Stimulated activated naive CD4-positive, alpha-beta T cell (primary cell): ENCODE measurements at regions not wholly inside any gene's neighbourhood (a gene's known extent, or its start where the extent isn't known, plus 50 kb on each side); places are given as distances from the start of the nearest gene placed in this dataset.
"Not testable (repeated sequence)": the region's sequence is repeated elsewhere in the genome, so short reads cannot be mapped to it uniquely, and the experiment has no call there.

Experiments
- DNase-seq, 6 experiments: peaks; one replicate each; lab custom pipeline; 2025; lab: John Stamatoyannopoulos, UW

DNA sequence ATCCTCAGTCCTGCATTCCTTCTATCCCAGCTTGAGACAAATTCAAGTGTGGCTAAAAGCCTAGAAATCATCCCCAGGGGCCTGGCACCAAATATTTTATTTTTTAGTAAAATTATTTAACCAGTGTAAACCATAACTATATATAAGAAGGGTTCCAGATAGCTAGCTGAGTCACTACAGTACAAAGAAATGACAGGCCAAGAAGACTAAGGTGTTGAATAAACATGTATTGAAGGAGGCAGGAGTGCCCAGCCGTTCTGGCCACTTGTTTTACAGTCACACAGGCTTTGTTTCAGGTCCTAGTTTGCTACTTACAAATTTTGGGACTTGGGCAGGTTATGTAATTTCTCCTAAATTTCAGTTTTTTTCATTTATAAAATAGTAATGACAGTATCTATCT, 225.9 kb upstream of the PITX2 start:
- no peak for DNase-seq

DNA sequence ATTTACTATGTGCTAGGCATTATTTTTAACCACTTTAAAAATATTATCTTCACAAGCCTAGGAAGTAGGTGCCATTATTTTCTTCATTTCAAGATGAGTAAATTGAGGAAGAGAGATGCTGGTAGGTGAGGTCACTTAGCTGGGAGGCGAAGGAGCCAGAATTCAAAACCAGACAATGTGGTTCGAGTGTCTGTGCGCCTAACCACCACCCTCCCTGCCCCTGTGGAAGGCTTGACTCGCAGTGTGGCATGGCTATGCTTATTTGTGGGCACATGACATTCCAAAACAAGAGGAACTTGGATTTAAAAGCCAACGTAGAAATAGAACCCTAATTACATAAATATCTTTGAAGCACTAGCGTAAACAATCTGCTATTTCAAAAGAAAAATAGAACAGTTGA, 226.6 kb upstream of the PITX2 start:
- no peak for DNase-seq

DNA sequence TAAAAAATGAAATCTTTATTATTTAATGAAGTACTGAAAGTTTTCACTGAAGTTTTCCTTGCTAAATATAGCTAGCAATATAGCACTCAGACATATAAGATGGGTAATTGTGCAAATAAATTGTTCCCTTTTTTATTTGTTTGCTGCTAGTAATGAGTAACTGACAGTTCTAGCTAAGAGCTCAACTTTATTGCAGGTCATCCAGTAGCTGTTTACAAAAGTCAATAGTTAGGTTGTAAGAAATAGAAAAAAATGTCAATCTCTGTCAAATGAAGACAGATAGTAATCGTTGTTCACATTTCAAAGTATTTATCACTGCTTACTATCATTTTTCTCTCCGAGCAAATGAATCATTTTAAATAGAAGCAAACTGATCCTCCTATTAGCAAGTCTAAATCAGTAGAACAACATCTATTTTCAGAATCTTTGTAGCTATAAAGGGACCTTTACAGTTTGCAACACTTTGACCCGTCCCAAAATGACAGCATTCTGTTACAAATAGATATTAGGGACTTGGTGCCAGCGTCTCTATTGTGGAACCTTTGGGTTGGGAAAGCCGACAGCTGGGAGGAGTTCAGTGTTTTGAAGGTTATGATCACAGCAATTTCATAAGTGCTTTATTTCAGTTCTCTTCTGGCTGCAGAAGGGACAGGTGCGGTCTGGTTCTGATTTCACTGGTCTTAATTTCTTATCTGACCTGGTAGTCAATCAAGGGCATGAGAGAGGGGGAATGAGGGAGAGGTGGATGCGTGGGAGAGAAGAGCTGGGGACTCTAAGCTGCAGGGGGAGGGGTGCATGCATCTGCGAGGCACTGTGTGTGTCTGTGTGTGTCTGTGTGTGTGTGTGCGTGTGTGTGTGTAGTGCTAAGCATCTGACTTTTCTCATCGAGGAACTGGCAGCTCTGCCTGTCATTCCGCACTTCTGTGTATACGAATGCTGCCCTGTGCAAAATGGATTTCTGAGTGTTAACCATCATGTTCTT, 227.9 kb upstream of the PITX2 start:
- no peak for DNase-seq

DNA sequence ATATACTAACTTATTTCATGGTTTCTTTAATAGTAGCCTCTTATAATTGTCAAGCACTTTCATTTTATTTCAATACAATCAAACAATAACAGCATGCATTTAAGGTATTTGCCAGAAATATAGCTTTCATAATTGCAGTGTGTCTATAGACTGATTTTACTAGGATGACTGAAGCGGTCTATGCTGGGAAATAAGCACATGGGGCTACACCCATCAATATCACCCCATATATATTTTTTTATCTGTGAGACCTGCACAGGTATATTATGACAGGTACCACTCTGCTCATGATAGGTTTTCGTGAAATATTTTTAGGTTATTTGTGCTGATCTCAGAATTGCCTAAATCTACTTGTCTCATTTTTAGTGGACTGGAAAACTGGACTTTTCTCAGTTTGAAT, 229.1 kb upstream of the PITX2 start:
- no peak for DNase-seq

DNA sequence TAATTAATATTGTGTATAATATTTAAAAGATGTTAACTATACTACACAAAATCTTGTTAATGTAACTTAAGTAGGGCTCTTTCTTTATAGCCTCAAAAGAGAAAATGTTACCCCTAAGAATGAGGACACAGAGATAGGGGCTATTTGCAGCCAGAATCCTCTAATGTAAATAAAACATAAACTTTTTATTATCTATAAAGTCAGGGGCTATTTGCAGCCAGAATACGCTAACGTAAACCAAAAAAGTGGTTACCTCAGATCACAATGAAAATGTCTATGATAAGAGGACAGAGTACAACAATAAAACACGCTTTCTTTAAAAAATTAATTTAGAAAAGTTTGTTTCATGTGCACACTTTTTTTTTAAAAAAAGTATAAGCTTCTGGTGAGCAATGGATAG, 229.9 kb upstream of the PITX2 start:
- DNase-seq: no peak

DNA sequence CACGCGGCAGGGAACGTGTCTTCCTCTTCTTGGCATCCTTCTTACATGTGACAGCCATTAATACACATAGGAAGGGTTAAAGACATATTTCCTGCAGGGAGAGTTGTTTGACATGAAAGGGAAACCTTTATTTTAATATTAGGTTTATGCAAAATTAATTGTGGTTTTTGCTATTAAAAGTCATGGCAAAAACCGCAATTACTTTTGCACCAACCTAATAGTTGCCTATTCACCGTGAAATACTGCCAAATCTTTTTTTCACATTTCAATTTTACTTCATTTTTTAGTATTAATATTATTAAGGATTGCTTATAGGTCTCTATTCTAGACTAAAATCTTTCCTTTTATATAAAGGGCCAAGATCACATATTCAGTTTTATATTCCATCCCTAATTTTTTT, 230.4 kb upstream of the PITX2 start:
- no peak for DNase-seq

DNA sequence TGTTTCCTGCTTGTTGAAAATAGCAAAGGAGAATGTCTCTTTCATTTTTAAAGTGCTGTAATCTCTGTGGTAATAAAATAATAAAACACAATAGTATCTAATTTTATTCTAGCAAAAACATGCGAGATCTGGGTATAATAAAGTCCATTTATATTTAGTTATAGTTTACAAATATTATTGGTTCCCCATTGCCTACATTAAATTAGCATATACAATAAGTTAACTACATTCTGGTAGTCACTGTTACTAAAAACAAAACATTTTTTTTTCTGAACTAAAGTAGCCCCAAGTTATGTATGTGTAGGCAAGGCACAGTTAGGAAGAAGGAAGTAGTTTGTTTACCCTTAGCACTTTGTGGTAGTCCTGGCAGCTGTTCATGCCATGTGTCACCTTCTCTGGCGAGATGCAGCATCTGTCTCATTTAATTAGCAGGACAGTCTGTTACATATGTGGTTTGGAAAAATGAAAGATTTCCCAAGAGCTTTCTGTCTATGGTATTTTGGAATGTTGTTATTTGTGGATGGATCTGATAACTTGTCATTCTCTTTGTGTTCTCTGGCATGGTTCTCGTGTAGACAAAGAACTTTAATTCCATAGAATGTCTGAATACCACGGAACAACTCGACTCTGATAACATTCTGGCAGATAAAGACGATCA, 231.3 kb upstream of the PITX2 start:
- DNase-seq: no peak

DNA sequence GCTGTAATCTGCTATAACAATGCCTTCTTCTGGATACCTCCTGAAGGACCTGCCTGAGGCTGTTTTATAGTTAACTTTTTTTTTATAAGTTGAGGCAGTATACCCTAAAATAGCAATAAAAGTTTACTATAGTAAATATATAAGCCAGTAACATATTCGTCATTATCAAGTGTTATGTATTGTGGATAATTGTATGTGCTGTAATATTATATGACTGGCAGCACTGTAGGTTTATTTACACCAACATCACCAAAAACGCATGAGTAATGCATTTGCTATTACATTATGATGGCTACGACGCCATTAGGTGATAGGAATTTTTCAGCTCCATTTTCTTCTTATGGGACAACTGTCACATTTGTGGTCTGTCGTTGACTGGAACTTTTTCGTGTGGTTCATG, 237.2 kb upstream of the PITX2 start:
- DNase-seq: no peak

DNA sequence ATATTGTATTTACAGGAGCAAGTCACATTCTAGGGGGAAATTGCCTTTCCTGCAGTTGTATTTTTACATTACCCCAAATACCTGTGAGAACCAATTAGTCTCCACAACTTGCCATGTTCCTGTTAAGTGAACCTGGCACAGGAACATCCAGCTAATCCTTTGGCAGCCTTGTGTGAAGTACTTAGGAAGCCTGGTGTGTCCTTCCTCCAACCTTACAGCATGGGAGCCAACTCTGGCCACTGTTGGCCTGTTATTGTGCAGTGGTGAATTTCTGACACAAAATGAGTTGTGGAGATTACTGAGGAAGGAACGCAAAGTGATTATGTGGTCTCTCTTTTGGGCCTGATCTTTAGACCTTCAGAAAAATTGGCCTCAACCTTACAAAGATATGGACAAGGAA, 238.0 kb upstream of the PITX2 start:
- no peak for DNase-seq

DNA sequence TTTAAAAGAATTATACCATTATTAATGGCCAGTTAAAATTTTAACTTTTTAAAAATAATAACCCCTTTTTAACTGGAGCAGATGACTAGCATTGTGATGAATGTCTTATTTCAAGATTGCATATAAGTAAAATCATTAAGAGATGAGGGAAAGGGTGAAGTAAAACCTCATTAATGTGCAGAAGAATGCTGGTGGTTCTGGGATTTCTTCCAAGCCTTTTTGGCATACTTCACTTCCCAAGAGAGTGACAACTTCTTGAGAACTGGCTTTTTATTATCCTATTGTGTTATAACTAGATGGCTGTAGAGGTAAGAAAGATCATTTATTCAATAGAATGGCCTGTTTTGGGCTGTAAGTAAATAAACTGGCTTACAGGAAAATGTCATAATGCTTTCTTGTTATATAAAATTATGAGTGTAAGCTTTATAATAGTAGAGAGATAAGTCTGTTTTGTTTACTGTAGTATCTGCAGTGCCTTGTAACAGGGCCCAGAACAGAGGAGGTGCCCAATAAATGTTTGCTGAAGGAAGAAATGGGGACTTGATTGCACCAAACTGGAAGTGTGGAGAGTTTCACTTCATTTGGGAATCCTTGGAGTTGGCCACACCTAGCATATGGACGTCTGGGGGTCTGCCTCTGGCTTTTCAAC, 242.9 kb upstream of the PITX2 start:
- no peak for DNase-seq

DNA sequence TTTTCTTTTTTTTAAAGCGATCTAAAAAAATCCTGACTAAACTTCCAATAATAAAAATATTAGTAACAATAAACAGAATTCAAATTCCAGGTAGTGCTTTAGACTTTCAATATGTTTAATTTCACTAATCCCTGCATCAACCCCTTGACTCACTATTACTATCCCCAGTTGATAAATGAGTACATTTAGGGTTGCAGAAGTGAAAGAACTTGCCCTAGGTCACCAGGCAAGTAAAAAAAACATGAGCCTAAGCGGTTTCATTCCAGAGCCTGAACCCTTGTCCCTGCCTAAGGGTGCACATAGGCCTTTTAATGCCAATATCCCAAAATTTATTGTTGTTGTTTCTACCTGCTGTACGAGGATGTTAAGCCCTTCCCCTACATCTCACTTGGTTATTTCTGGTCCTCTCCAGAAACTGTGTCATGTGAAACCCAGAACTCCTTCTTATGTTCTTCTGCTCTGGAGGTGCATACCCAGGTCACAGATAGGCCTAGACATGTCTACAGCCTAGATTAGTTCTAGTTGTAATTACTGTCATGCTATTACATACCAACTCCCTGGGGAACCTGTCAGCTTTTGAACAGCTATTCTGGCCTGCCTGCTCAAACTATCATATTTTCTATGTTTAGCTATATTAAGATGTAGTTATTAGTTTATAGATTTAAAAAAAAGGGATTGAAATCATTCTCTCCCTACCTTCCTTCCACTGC, 244.5 kb upstream of the PITX2 start:
- DNase-seq: no peak

DNA sequence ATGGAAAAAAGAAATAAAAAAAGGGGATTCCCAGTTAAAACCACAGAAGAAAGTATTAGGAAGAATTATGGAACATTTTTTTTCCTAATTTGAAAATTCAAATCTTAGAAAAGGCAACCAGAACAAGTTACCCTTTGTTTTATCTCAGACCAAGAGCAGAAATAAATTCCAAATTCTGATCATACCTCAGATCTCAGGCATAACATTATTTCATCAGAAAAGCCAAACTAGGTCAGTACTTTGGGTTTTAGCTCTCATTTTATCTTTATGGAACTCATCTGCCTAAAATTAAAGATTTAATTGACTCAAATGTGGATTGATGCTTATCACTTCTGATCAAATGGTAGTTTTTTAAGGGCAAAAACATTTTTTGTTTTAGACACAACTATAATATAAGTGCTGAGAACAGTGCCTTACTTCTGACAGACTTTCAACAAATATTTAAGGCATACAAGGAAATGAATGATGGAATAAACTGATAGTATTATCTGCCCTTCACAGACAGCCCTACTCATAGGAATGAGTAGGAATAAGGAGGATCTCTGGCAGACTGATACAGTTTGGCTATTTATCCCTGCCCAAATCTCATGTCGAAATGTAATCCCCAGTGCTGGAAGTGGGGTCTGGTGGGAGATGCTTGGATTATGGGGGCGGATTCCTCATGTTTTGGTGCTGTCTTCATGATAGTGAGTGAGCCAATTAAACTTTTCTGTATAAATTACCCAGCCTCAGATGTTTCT, 245.3 kb upstream of the PITX2 start:
- no peak for DNase-seq

DNA sequence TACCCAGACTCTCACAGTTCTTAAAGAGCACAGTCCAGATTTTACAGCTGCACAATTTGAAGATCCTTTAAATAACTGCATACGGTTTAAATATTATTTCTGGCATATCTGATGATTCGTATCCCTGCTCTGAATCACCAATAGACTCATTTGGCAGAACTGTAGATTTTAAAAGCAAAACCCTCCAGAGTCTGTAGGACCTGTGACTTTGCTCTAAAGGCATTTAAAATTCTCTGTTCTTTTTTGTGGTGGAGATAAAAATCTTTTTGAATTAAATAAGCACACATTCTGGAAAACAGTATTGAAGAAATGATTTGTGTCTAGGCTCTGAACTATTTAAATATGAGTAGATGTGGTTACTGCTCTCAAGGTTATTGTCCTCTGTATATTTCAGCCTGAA, 246.2 kb upstream of the PITX2 start:
- no peak for DNase-seq

DNA sequence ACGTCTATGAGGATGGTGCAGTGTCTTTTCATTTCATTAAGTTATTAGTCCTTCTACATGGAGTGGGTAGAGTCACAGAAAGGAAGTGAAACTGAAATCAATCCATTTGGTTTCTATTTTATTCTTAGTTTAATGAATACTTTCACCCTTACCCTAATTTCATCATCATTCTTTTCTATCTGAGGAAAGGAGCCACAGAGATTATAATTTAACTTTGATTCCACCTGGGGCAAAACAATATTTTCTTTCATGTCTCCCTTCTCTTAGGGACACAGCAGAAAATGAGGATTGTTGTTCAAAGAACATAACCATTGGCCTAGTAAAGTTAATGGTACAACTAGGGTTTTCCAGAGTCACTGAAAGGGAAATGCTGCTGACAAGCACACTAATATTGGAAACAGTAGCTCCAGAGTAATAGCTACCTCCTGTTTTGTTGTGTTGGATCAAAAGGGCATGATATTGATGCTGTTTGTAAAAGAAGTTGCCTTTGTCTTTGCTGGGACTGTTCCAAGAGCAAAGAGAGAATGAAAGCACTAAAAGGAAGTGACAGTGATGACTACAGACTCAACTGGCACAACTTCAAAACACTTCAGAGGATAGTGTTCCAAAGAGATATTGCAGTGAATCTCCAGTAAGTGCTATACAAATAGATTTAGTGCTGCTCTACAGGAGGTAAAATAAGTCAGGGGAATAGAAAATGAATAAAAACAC, 247.1 kb upstream of the PITX2 start:
- DNase-seq: no peak

DNA sequence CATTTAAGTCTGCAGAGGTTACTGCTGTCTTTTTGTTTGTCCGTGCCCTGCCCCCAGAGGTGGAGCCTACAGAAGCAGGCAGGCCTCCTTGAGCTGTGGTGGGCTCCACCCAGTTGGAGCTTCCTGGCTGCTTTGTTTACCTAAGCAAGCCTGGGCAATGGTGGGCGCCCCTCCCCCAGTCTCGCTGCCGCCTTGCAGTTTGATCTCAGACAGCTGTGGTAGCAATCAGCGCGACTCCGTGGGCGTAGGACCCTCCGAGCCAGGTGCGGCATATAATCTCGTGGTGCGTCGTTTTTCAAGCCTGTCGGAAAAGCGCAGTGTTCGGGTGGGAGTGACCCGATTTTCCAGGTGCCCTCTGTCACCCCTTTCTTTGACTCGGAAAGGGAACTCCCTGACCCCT, 253.3 kb upstream of the PITX2 start:
- not testable (repeated sequence) for DNase-seq

DNA sequence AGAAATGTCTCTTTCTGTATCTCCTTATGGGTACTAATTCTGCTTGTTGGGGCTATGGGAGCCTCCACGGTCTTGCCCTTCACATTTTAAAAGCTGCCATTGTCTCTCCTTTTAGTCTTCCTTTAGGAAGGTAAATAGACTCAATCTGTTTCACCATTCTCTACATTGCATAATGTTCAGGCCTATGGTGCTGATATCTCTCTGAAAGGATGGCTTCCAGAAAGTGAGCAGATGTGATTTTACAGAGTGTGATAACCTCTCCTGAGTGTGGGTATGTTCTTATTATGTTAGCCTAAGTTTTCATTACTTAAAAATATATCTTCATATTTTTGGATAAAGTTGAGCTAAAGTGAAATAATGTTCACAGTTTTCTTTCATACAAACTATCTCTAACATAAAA, 254.0 kb upstream of the PITX2 start:
- DNase-seq: no peak

DNA sequence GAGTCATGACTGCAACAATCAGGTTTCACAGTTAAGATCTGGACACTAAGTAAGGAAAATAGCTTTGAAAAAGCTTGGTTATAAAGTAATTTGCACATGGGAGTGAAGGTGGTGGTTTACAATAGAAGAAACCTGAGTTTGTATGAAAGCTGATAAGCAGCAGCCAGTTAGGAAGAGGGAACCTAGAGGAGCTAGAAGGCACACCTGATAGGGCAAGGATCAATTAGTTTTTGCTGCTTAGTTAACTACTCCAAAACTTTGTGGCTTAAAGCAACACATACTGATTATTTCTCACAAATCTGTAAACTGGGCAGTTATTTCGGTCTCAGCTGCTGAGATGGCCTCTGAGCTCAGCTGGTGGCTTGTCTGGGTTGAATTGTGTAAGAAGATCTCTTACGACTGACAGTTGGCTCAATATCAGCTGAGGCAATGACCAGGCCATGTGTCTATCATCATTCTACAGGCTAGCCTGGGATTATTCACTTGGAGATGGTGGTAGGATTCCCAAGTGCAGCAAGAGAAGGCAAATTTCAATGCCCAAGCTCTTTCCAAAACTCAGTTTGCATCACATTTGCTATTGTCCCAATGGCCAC, 255.0 kb upstream of the PITX2 start:
- no peak for DNase-seq

DNA sequence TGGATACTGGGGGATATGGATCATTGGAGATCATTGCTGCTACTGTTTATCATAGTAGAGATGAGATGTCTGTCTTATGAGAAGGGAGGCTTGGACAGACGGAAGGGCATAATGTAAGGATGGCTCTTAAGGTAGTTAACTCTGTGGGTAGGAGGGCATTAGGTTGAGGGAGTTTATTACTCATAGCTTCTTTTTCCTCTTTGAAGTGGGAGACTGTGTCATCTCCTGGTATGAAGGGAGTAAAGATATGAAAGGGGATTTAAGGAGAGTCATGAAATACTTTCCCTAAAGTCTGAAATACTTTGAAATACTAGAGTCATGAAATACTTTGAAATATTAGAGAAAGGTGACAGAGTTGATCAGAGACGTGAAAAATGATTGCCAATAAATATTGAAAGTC, 255.5 kb upstream of the PITX2 start:
- no peak for DNase-seq

DNA sequence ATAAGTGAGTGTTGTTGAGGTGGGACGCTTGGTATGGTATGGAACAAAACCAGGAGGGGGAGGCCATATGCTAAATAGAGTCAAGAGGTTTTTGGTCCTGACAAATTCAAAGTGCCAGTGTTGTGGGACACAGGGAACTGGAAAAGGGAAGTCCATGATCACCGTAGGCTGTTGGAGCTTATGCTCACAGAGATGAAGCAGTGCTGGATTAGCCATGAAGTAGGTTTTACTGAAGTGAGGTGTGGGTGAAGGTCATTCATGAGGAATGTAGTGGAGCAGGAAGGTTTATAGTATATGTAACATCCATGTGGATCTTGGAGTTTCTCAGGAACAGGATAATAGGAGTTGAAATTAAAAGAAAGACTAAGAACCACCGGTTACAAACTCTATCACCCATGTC, 256.1 kb upstream of the PITX2 start:
- no peak for DNase-seq

DNA sequence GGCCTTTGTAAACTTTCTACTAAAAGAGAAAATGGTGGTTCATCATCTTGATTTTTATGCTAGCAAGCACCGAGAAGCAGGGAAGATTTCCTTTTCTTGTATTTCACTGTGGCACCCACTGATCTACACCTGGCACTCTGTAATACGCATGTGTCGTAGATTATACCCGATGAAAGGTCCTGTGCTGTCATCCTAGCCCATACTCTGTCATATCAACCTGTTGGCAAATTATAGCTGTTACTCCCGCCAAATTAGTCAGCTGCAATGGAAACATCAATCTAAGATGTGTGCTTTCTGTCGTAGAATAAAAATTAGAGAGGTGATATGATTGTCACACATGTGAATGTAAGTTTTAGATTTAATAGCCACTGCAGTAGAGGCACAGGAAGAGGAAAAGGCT, 263.4 kb upstream of the PITX2 start:
- no peak for DNase-seq

DNA sequence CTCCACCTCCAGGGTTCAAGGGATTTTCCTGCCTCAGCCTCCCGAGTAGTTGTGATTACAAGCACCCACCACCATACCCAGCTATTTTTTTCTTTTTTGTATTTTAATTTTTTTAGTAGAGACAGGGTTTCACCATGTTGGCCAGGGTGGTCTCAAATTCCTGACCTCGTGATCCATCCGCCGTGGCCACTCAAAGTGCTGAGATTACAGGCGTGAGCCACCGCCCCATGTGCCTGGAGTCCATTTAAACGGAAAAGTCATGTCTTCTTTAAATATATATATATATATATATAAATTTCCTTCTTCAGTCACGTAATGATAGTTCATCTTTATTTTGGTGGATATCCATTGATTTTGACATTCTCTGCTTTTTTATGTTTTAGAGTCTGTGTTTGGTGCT, 264.0 kb upstream of the PITX2 start:
- DNase-seq: no peak
